GM23338 (cell line): ENCODE measurements at regions not wholly inside any gene's neighbourhood (a gene's known extent, or its start where the extent isn't known, plus 50 kb on each side); places are given as distances from the start of the nearest gene placed in this dataset.

Experiments used
- ATAC-seq: fragments of 200-7000 bp; cut with Tn5 transposase; 3 replicates; pipeline ENCODE4 v1.9.1; 2020
- DNase-seq: peaks from one replicate; pipeline ENCODE4 v3.0.0-alpha.2; 2015; ENCODE audit warnings: low spot score
- H2AFZ ChIP-seq: fragments of 200-600 bp; sonication (generic); 2 replicates; pipeline ENCODE4 v1.8.0; 2016; ENCODE audit warnings: antibody characterized with exemption, mild to moderate bottlenecking, moderate library complexity
- H3F3A ChIP-seq: fragments of 200-600 bp; sonication (generic); replicated peaks from 2 replicates; pipeline ENCODE4 v1.8.0; 2017; ENCODE audit warnings: antibody characterized with exemption, mixed run types, low read depth
- H3K27ac ChIP-seq: fragments of 200-600 bp; sonication (generic); 2 replicates; pipeline ENCODE4 v1.6.1; 2016; ENCODE audit warnings: low read depth
- H3K27me3 ChIP-seq: fragments of 200-600 bp; sonication (generic); 2 replicates; pipeline ENCODE4 v1.8.0; 2016; ENCODE audit warnings: mild to moderate bottlenecking, mixed run types, moderate library complexity; ENCODE audit not compliant: insufficient read depth
- H3K36me3 ChIP-seq: fragments of 200-600 bp; sonication (generic); 2 replicates; pipeline ENCODE4 v1.8.0; 2016; ENCODE audit warnings: mild to moderate bottlenecking; ENCODE audit not compliant: insufficient read depth
- H3K4me1 ChIP-seq: fragments of 200-600 bp; sonication (generic); 2 replicates; pipeline ENCODE4 v1.8.0; 2016; ENCODE audit warnings: mild to moderate bottlenecking, moderate library complexity; ENCODE audit not compliant: insufficient read depth
- H3K4me2 ChIP-seq: fragments of 200-600 bp; sonication (generic); 2 replicates; pipeline ENCODE4 v1.7.1; 2017; ENCODE audit warnings: mixed run types
- H3K4me3 ChIP-seq: fragments of 200-600 bp; sonication (generic); 2 replicates; pipeline ENCODE4 v1.6.1; 2016; ENCODE audit warnings: mixed run types
- H3K79me2 ChIP-seq: fragments of 200-600 bp; sonication (generic); replicated peaks from 2 replicates; pipeline ENCODE4 v1.8.0; 2017; ENCODE audit warnings: mild to moderate bottlenecking; ENCODE audit not compliant: insufficient read depth
- H3K9me2 ChIP-seq: fragments of 200-600 bp; sonication (generic); 2 replicates; pipeline ENCODE4 v1.8.0; 2017; ENCODE audit not compliant: insufficient read depth
- H4K20me1 ChIP-seq: fragments of 200-600 bp; sonication (generic); replicated peaks from 2 replicates; pipeline ENCODE4 v1.8.0; 2017; ENCODE audit warnings: mild to moderate bottlenecking; ENCODE audit not compliant: insufficient read depth
- H3K27ac Mint-ChIP-seq: 2 replicates; pipeline ENCODE4 v1.8.0; 2020; ENCODE audit warnings: inconsistent platforms, mild to moderate bottlenecking, moderate library complexity, mixed read lengths
- H3K27me3 Mint-ChIP-seq: 3 replicates; pipeline ENCODE4 v1.8.0; 2022; ENCODE audit warnings: low read depth, mild to moderate bottlenecking, moderate library complexity, mixed read lengths, inconsistent platforms; ENCODE audit not compliant: insufficient read depth, poor library complexity
- H3K36me3 Mint-ChIP-seq: 3 replicates; pipeline ENCODE4 v1.8.0; 2021; ENCODE audit warnings: low read depth, mild to moderate bottlenecking, inconsistent platforms, moderate library complexity, mixed read lengths
- H3K4me1 Mint-ChIP-seq: 3 replicates; pipeline ENCODE4 v1.8.0; 2020; ENCODE audit warnings: mild to moderate bottlenecking, inconsistent platforms, mixed read lengths
- H3K4me3 Mint-ChIP-seq: 3 replicates; pipeline ENCODE4 v1.8.0; 2021; ENCODE audit warnings: moderate library complexity, mild to moderate bottlenecking, inconsistent platforms, mixed read lengths
- H3K9me3 Mint-ChIP-seq: 3 replicates; pipeline ENCODE4 v1.8.0; 2020; ENCODE audit warnings: moderate library complexity, mild to moderate bottlenecking, inconsistent platforms, mixed read lengths
- CREB1 ChIP-seq: fragments of 250-450 bp; sonication (Bioruptor Pico); IDR thresholded peaks from 2 replicates; pipeline ENCODE4 v1.5.0; 2020; ENCODE audit warnings: low read depth, mild to moderate bottlenecking, moderate library complexity
- EZH2 ChIP-seq: fragments of 200-600 bp; sonication (generic); IDR thresholded peaks from one replicate; pipeline ENCODE4 v1.8.0; 2017; ENCODE audit warnings: antibody characterized with exemption, mild to moderate bottlenecking, low read depth; ENCODE audit not compliant: unreplicated experiment
- JUNB ChIP-seq: IDR thresholded peaks from one replicate; pipeline ENCODE4 v1.6.1; 2016; ENCODE audit warnings: antibody characterized with exemption; ENCODE audit not compliant: unreplicated experiment
- NANOG ChIP-seq: IDR thresholded peaks from 2 replicates; pipeline ENCODE4 v1.6.1; 2016; ENCODE audit warnings: antibody characterized with exemption, borderline replicate concordance
- POLR2AphosphoS5 ChIP-seq: IDR thresholded peaks from 2 replicates; pipeline ENCODE4 v1.6.1; 2016; ENCODE audit warnings: antibody characterized with exemption, low read depth
- STAT1 ChIP-seq: IDR thresholded peaks from one replicate; pipeline ENCODE4 v1.6.1; 2016; ENCODE audit warnings: antibody characterized with exemption; ENCODE audit not compliant: unreplicated experiment
- ZNF114 ChIP-seq: fragments of 250-450 bp; sonication (Bioruptor Pico); IDR thresholded peaks from 2 replicates; pipeline ENCODE4 v1.5.0; 2020; ENCODE audit warnings: mild to moderate bottlenecking, moderate library complexity
- ZNF331 ChIP-seq: fragments of 250-450 bp; sonication (Bioruptor Pico); IDR thresholded peaks from 2 replicates; pipeline ENCODE4 v1.5.0; 2020; ENCODE audit warnings: low read depth, mild to moderate bottlenecking, moderate library complexity
- TF ChIP-seq, protein P1 (sequence below): IDR thresholded peaks from 2 replicates; pipeline ENCODE4 v1.6.1; 2016; ENCODE audit warnings: antibody characterized with exemption
- TF ChIP-seq, protein P2 (sequence below), 2 experiments: fragments of 200-600 bp in 1 of 2; sonication (generic) in 1 of 2; conservative IDR thresholded peaks; 2 replicates each; pipeline versions ENCODE4 v1.5.1 to v1.6.1; 2016 to 2017; ENCODE audit warnings: antibody characterized with exemption in 2 of 2, low read depth in 2 of 2, mild to moderate bottlenecking in 2 of 2, moderate library complexity in 1 of 2
- TF ChIP-seq, protein P3 (sequence below): fragments of 250-450 bp; sonication (Bioruptor Pico); IDR thresholded peaks from 2 replicates; pipeline ENCODE4 v1.5.0; 2020; ENCODE audit warnings: mild to moderate bottlenecking, moderate library complexity

DNA sequence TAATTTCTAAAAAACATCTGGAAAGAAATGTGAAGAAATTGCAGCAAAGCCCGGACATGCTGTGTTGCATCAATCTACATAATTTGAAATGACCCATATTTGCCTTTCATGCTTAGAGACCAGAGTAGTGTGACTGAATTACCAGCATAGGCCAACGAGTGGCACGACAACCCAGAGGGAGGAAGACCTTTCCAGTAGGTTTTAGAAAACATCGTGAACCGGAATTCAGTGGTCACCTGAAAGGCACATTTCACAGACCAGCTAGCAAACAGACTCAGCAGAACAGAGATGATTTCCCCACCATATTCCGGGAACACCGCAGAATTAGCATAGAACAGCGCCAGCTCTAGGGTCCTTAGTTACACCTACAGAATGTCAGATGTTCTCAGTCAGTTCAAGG lies 620.0 kb upstream of the ZNF385D start:
- TF ChIP-seq STAT1, result no peak
- TF ChIP-seq, protein P1, sequence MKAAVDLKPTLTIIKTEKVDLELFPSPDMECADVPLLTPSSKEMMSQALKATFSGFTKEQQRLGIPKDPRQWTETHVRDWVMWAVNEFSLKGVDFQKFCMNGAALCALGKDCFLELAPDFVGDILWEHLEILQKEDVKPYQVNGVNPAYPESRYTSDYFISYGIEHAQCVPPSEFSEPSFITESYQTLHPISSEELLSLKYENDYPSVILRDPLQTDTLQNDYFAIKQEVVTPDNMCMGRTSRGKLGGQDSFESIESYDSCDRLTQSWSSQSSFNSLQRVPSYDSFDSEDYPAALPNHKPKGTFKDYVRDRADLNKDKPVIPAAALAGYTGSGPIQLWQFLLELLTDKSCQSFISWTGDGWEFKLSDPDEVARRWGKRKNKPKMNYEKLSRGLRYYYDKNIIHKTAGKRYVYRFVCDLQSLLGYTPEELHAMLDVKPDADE, result no peak
- no peak for TF ChIP-seq CREB1 (CRISPR knock-in tag)
- peaks cover 30% of the 10 kb centered on the region for H3K27me3 Mint-ChIP-seq

DNA sequence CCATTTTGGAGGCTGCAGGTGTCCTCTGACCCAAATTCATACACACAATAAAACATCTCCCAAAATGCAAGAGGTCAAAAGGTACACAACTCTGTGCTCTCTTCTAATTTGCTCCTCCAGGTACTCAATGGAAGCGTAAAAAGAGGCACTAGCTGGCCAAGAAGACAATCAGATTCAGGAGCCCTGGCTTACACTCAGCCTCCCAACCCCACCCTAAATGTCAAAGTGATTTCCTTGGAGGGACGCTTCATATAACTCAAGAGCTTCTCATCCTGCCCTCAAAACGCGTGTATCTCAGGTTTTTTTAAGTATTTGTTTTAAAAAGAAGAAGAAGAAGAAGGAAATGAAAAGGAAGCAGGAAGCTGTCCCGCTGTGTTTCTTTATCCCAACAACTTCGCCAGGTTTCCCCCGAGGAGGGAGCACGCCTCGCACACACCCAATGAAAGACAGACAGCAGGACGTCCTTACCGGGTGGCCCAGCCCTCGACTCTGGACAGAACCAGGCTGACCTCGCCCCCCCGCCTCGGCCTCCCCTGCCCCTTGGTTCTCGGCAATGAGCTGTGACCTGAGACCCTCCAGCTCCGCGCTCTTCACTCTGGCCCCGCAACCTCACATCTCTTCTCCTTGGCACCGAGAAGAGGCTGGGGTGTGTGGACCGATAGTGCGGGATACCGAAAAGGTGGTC lies 620.7 kb upstream of the ZNF385D start:
- no peaks in the 10 kb centered on the region for H3K9me2 ChIP-seq
- H3F3A ChIP-seq, result no peaks in the 10 kb centered on the region
- Mint-ChIP-seq H3K4me1 (peaks cover 20% of the 10 kb centered on the region), H3K27me3 (peaks cover 30% of the 10 kb centered on the region), H3K27ac (no peak overlapping the region), H3K4me3 (peak overlapping the region; percentile 70), H3K9me3 (no peaks in the 10 kb centered on the region), H3K36me3 (no peaks in the 10 kb centered on the region; the same call in 2 of the 3 replicates)
- H3K4me2 ChIP-seq, result peak overlapping the region; percentile 93
- no peaks in the 10 kb centered on the region for H4K20me1 ChIP-seq
- H3K27ac ChIP-seq, result no peak overlapping the region
- DNase-seq (peak; percentile 60), ATAC-seq (peak; percentile 73)
- peak overlapping the region; percentile 68 for H3K4me3 ChIP-seq
- H3K4me1 ChIP-seq, result peaks cover 24% of the 10 kb centered on the region
- H2AFZ ChIP-seq, result peak overlapping the region; percentile 91
- peaks cover 52% of the 10 kb centered on the region for H3K27me3 ChIP-seq
- no peaks in the 10 kb centered on the region for H3K79me2 ChIP-seq
- no peaks in the 10 kb centered on the region for H3K36me3 ChIP-seq
- no peak for TF ChIP-seq EZH2
- TF ChIP-seq POLR2AphosphoS5, result no peak
- TF ChIP-seq ZNF331 (CRISPR knock-in tag), result no peak
- TF ChIP-seq ZNF114, result no peak
- TF ChIP-seq, protein P2, sequence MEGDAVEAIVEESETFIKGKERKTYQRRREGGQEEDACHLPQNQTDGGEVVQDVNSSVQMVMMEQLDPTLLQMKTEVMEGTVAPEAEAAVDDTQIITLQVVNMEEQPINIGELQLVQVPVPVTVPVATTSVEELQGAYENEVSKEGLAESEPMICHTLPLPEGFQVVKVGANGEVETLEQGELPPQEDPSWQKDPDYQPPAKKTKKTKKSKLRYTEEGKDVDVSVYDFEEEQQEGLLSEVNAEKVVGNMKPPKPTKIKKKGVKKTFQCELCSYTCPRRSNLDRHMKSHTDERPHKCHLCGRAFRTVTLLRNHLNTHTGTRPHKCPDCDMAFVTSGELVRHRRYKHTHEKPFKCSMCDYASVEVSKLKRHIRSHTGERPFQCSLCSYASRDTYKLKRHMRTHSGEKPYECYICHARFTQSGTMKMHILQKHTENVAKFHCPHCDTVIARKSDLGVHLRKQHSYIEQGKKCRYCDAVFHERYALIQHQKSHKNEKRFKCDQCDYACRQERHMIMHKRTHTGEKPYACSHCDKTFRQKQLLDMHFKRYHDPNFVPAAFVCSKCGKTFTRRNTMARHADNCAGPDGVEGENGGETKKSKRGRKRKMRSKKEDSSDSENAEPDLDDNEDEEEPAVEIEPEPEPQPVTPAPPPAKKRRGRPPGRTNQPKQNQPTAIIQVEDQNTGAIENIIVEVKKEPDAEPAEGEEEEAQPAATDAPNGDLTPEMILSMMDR (conservative IDR thresholded peaks at IDR 0.05; ENCODE audit: low read depth in 2 of 2), result no peak
- no peak for TF ChIP-seq CREB1 (CRISPR knock-in tag)
- no peak for TF ChIP-seq JUNB
- TF ChIP-seq NANOG, result no peak
- TF ChIP-seq STAT1, result no peak
- TF ChIP-seq, protein P3, sequence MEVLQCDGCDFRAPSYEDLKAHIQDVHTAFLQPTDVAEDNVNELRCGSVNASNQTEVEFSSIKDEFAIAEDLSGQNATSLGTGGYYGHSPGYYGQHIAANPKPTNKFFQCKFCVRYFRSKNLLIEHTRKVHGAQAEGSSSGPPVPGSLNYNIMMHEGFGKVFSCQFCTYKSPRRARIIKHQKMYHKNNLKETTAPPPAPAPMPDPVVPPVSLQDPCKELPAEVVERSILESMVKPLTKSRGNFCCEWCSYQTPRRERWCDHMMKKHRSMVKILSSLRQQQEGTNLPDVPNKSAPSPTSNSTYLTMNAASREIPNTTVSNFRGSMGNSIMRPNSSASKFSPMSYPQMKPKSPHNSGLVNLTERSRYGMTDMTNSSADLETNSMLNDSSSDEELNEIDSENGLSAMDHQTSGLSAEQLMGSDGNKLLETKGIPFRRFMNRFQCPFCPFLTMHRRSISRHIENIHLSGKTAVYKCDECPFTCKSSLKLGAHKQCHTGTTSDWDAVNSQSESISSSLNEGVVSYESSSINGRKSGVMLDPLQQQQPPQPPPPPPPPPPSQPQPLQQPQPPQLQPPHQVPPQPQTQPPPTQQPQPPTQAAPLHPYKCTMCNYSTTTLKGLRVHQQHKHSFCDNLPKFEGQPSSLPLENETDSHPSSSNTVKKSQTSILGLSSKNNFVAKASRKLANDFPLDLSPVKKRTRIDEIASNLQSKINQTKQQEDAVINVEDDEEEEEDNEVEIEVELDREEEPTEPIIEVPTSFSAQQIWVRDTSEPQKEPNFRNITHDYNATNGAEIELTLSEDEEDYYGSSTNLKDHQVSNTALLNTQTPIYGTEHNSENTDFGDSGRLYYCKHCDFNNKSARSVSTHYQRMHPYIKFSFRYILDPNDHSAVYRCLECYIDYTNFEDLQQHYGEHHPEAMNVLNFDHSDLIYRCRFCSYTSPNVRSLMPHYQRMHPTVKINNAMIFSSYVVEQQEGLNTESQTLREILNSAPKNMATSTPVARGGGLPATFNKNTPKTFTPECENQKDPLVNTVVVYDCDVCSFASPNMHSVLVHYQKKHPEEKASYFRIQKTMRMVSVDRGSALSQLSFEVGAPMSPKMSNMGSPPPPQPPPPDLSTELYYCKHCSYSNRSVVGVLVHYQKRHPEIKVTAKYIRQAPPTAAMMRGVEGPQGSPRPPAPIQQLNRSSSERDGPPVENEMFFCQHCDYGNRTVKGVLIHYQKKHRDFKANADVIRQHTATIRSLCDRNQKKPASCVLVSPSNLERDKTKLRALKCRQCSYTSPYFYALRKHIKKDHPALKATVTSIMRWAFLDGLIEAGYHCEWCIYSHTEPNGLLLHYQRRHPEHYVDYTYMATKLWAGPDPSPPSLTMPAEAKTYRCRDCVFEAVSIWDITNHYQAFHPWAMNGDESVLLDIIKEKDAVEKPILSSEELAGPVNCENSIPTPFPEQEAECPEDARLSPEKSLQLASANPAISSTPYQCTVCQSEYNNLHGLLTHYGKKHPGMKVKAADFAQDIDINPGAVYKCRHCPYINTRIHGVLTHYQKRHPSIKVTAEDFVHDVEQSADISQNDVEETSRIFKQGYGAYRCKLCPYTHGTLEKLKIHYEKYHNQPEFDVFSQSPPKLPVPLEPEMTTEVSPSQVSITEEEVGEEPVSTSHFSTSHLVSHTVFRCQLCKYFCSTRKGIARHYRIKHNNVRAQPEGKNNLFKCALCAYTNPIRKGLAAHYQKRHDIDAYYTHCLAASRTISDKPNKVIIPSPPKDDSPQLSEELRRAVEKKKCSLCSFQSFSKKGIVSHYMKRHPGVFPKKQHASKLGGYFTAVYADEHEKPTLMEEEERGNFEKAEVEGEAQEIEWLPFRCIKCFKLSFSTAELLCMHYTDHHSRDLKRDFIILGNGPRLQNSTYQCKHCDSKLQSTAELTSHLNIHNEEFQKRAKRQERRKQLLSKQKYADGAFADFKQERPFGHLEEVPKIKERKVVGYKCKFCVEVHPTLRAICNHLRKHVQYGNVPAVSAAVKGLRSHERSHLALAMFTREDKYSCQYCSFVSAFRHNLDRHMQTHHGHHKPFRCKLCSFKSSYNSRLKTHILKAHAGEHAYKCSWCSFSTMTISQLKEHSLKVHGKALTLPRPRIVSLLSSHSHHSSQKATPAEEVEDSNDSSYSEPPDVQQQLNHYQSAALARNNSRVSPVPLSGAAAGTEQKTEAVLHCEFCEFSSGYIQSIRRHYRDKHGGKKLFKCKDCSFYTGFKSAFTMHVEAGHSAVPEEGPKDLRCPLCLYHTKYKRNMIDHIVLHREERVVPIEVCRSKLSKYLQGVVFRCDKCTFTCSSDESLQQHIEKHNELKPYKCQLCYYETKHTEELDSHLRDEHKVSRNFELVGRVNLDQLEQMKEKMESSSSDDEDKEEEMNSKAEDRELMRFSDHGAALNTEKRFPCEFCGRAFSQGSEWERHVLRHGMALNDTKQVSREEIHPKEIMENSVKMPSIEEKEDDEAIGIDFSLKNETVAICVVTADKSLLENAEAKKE (CRISPR knock-in tag), result no peak

More for the DNA sequence above, 620.0 kb upstream of the ZNF385D start:
- DNase-seq, result no peak
- Histone ChIP-seq H3K27me3 (peaks cover 52% of the 10 kb centered on the region), H2AFZ (no peak overlapping the region), H3K4me2 (peak overlapping the region; percentile 93), H3K4me3 (peak overlapping the region; percentile 68; the same call in 1 of the 2 replicates), H3K79me2 (no peaks in the 10 kb centered on the region), H3K36me3 (no peaks in the 10 kb centered on the region), H3K27ac (no peak overlapping the region), H4K20me1 (no peaks in the 10 kb centered on the region), H3K9me2 (no peaks in the 10 kb centered on the region), H3K4me1 (peaks cover 24% of the 10 kb centered on the region), H3F3A (no peaks in the 10 kb centered on the region)
- Mint-ChIP-seq H3K27ac (no peak overlapping the region), H3K4me1 (peaks cover 20% of the 10 kb centered on the region), H3K9me3 (no peaks in the 10 kb centered on the region), H3K4me3 (peak overlapping the region; percentile 70), H3K36me3 (no peaks in the 10 kb centered on the region; the same call in 2 of the 3 replicates)
- ATAC-seq, result no peak
